Bronchial epithelial cell (primary cell): ENCODE measurements at regions not wholly inside any gene's neighbourhood (a gene's known extent, or its start where the extent isn't known, plus 50 kb on each side); places are given as distances from the start of the nearest gene placed in this dataset.

Experiments used
- DNase-seq: peaks from one replicate; pipeline ENCODE4 v3.0.0-alpha.2; 2010; ENCODE audit warnings: low read depth
- FAIRE-seq: peaks from 2 replicates; lab custom pipeline; 2011; peaks lifted over from hg19 to GRCh38; lab: Jason Lieb, UNC
- H3K27me3 ChIP-seq: 2 replicates; pipeline ENCODE4 v1.5.1; 2011; ENCODE audit warnings: low read length; ENCODE audit not compliant: control insufficient read depth, insufficient read depth
- H3K36me3 ChIP-seq: 2 replicates; pipeline ENCODE4 v1.5.1; 2011; ENCODE audit warnings: low read length; ENCODE audit not compliant: control insufficient read depth, insufficient read depth
- H3K4me3 ChIP-seq: 2 replicates; pipeline ENCODE4 v1.5.1; 2011; ENCODE audit warnings: mild to moderate bottlenecking, low read depth, low read length, control low read depth
- TF ChIP-seq, protein P1 (sequence below): IDR thresholded peaks from 2 replicates; pipeline ENCODE4 v1.5.1; 2011; ENCODE audit warnings: mild to moderate bottlenecking, moderate library complexity, low read length, control low read depth, inconsistent platforms; ENCODE audit not compliant: insufficient read depth, severe bottlenecking

DNA sequence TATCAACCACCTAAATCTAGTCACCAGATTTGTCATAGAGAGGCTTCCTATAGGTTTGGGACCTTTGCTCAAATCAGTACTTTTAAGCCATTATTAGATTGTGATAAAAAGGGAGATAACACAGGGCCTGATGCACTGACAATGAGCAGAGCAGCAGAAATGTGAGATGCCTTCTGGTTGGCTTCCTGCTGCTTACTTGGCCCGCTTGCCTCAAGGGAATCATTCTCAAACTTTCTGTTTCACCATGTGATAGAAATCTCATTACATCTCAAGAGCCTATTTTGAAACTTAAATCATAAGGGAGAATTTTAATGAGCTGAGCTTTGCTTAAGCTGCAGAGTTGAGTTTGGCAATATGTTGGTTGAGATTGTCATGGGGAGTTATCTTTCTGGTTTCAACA lies 606.0 kb downstream of the DHX35 start:
- FAIRE-seq (no peak), DNase-seq (no peak)
- Histone ChIP-seq H3K4me3 (no peak overlapping the region), H3K27me3 (no peaks in the 10 kb centered on the region), H3K36me3 (no peaks in the 10 kb centered on the region)
- TF ChIP-seq, protein P1, sequence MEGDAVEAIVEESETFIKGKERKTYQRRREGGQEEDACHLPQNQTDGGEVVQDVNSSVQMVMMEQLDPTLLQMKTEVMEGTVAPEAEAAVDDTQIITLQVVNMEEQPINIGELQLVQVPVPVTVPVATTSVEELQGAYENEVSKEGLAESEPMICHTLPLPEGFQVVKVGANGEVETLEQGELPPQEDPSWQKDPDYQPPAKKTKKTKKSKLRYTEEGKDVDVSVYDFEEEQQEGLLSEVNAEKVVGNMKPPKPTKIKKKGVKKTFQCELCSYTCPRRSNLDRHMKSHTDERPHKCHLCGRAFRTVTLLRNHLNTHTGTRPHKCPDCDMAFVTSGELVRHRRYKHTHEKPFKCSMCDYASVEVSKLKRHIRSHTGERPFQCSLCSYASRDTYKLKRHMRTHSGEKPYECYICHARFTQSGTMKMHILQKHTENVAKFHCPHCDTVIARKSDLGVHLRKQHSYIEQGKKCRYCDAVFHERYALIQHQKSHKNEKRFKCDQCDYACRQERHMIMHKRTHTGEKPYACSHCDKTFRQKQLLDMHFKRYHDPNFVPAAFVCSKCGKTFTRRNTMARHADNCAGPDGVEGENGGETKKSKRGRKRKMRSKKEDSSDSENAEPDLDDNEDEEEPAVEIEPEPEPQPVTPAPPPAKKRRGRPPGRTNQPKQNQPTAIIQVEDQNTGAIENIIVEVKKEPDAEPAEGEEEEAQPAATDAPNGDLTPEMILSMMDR = no peak

DNA sequence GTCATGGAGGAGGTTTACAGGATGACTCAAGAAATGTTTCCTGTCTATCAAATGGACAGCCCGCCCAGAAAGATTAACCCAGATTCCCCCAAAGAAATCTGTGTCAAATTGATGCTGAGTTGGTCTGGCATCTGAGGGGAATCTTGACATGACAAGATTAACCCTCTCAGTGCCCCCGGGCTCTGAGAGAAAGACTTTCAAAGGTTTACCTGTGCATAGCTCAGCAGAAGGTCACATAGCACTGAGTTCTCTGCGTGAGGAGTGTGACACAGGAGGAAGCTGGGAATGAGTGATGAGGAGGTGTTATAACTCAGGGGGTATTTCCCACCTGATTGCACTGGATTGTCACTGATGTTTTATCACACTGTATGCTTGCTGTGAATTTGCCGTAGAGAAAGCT lies 601.2 kb downstream of the DHX35 start:
- H3K27me3 ChIP-seq = no peaks in the 10 kb centered on the region
- no peak overlapping the region for H3K4me3 ChIP-seq
- no peak for DNase-seq
- TF ChIP-seq, protein P1 = no peak
- H3K36me3 ChIP-seq = no peaks in the 10 kb centered on the region
- FAIRE-seq = no peak

DNA sequence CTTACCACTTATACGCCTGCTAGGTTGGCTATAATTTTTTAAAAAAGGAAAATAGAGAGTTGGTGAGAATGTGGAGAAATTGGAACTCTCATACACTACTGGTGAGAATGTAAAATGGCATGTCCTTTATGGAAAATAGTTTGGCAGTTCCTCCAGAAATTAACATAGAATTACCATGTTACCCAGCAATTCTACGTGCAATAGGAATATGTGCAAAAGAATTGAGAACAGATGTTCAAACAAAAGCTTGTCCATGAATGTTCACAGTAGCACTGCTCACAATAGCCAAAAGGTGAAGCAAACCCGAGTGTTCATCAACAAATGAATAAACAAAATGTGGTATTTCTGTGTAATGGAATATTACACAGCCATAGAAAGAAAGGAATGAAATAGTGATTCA lies 592.2 kb downstream of the DHX35 start:
- no peak for DNase-seq
- Histone ChIP-seq H3K4me3 (no peak overlapping the region), H3K36me3 (no peaks in the 10 kb centered on the region), H3K27me3 (no peaks in the 10 kb centered on the region)
- TF ChIP-seq, protein P1 = no peak
- no peak for FAIRE-seq

DNA sequence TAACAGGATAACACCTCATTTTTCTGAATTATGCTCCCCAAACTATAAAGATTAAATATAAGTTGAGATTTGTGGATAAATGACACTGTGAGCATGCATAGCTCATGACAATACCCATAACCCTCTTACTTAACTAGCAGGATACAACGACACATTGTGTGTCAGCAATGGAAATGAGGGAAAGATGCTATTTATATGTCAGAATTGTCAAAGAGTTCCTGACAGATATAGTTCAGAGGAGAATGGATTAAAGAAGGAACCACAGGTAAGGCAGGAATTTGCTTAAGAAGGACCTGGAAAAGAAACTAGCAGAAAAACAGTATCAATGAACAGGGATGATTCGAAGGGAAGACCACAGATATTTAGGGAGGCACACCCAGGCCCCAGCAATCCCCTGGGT lies 591.0 kb downstream of the DHX35 start:
- H3K27me3 ChIP-seq = no peaks in the 10 kb centered on the region
- H3K4me3 ChIP-seq = no peak overlapping the region
- DNase-seq = no peak
- no peak for FAIRE-seq
- no peaks in the 10 kb centered on the region for H3K36me3 ChIP-seq
- TF ChIP-seq, protein P1 = no peak

DNA sequence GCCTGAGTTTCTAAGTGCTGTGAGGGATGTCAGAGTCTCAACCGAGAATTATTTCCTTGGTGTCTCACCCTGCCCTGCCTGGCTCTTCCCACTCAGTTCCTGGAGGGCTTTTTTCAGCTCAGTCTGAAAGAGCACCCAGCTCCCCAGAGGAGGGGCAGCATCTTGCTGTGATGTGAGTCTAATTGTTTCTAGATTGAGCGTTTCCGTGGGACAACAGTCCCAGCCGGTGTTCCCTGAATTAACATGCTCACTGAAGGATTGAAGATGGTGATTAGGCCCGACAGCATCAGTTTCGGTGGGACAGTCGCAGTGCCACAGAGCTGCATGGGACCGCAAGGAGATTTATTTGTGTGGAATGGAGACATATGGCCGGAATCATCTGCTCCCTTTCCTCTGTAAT lies 587.6 kb downstream of the DHX35 start:
- FAIRE-seq = no peak
- Histone ChIP-seq H3K36me3 (no peaks in the 10 kb centered on the region), H3K27me3 (no peaks in the 10 kb centered on the region), H3K4me3 (no peak overlapping the region)
- DNase-seq = no peak
- TF ChIP-seq, protein P1 = no peak
